ENCODE measurements at regions not wholly inside any gene's neighbourhood (a gene's known extent, or its start where the extent isn't known, plus 50 kb on each side); places are given as distances from the start of the nearest gene placed in this dataset.

DNA sequence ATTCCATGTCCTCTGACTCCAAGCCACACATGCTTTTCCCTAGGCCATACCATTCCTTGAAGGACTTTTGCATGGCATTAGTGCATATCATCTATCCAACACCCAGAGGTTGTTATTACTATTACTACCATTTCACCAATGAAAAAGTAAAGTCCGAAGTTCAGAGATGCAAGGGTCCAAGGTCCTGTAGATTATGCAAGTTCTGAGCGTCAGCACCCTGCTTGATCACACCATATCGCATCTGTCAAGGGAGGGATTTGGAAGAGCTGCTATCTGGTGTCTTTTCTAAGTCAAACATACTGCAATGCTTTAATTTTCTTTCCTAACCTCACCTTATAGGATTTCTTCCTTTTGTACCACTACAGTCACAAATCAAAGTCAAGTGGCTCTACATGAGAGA lies 214.7 kb upstream of the CADM1 start:
- no peaks in the 10 kb centered on the region for H3K9me3 Mint-ChIP-seq
- peaks cover 58% of the 10 kb centered on the region for H3K4me1 Mint-ChIP-seq
- H3K27me3 Mint-ChIP-seq (ENCODE audit: low read depth) = peaks cover 15% of the 10 kb centered on the region
- TF ChIP-seq, protein P1, sequence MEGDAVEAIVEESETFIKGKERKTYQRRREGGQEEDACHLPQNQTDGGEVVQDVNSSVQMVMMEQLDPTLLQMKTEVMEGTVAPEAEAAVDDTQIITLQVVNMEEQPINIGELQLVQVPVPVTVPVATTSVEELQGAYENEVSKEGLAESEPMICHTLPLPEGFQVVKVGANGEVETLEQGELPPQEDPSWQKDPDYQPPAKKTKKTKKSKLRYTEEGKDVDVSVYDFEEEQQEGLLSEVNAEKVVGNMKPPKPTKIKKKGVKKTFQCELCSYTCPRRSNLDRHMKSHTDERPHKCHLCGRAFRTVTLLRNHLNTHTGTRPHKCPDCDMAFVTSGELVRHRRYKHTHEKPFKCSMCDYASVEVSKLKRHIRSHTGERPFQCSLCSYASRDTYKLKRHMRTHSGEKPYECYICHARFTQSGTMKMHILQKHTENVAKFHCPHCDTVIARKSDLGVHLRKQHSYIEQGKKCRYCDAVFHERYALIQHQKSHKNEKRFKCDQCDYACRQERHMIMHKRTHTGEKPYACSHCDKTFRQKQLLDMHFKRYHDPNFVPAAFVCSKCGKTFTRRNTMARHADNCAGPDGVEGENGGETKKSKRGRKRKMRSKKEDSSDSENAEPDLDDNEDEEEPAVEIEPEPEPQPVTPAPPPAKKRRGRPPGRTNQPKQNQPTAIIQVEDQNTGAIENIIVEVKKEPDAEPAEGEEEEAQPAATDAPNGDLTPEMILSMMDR (IDR thresholded peaks at IDR 0.05; ENCODE audit: unreplicated experiment in 3 of 3) = no peak
- no peak overlapping the region for H3K4me3 Mint-ChIP-seq
- H3K27ac Mint-ChIP-seq = no peak overlapping the region
- H3K36me3 Mint-ChIP-seq (ENCODE audit: low read depth) = no peaks in the 10 kb centered on the region

DNA sequence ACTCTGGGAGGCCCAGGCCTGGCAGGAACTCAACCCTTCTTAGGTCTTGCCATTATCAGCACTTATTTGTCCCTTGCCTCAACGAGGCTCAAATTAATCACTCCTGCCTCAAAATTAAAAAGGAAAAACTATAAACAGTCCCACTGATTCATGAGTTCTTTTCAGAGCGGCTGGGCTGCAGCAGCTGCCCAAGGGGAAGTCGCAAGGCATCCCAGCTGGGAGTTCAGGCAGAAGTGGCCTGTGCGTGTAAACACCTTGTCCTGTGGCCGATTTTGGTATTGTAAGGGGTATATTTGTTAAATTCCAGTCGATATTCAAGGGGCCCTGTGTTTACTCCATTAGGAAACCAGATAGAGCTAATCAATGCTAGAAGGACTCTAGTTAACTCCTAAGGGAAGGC lies 213.9 kb upstream of the CADM1 start:
- TF ChIP-seq, protein P1 (IDR thresholded peaks at IDR 0.05; ENCODE audit: unreplicated experiment in 3 of 3) = no peak
- H3K4me1 Mint-ChIP-seq = peaks cover 61% of the 10 kb centered on the region
- H3K36me3 Mint-ChIP-seq (ENCODE audit: low read depth) = no peaks in the 10 kb centered on the region
- peak overlapping the region in 2 of 3 experiments; percentile 34 to 41 for H3K4me3 Mint-ChIP-seq
- H3K27ac Mint-ChIP-seq = peak overlapping the region; percentile 69 to 100 (median 99)
- no peaks in the 10 kb centered on the region for H3K9me3 Mint-ChIP-seq
- peaks cover 15% of the 10 kb centered on the region for H3K27me3 Mint-ChIP-seq (ENCODE audit: low read depth)

GRCh38 chr11:115716601-115717529 lies 212.7 kb upstream of the CADM1 start:
- H3K4me1 Mint-ChIP-seq = peaks cover 61% of the 10 kb centered on the region
- peak overlapping the region; percentile 96 to 100 (median 99) for H3K27ac Mint-ChIP-seq
- no peaks in the 10 kb centered on the region for H3K9me3 Mint-ChIP-seq
- H3K36me3 Mint-ChIP-seq (ENCODE audit: low read depth) = no peaks in the 10 kb centered on the region
- H3K4me3 Mint-ChIP-seq = peak overlapping the region; percentile 78 to 86 (median 79)
- H3K27me3 Mint-ChIP-seq (ENCODE audit: low read depth) = peaks cover 15% of the 10 kb centered on the region
- TF ChIP-seq, protein P1 (IDR thresholded peaks at IDR 0.05; ENCODE audit: unreplicated experiment in 3 of 3) = no peak

GRCh38 chr11:115716080-115716479 lies 211.9 kb upstream of the CADM1 start:
- Mint-ChIP-seq H3K9me3 (no peaks in the 10 kb centered on the region), H3K27me3 (ENCODE audit: low read depth) (peaks cover 17% of the 10 kb centered on the region), H3K27ac (peak overlapping the region; percentile 96 to 100 (median 99)), H3K4me1 (peaks cover 67% of the 10 kb centered on the region), H3K36me3 (ENCODE audit: low read depth) (no peaks in the 10 kb centered on the region), H3K4me3 (peak overlapping the region in 1 of 3 experiments; percentile 24)
- TF ChIP-seq, protein P1 (IDR thresholded peaks at IDR 0.05; ENCODE audit: unreplicated experiment in 3 of 3) = no peak

GRCh38 chr11:115715251-115715770 lies 211.1 kb upstream of the CADM1 start:
- peaks cover 19% of the 10 kb centered on the region for H3K27me3 Mint-ChIP-seq (ENCODE audit: low read depth)
- H3K27ac Mint-ChIP-seq = peak overlapping the region; percentile 16 to 100 (median 78)
- H3K9me3 Mint-ChIP-seq = no peaks in the 10 kb centered on the region
- H3K36me3 Mint-ChIP-seq (ENCODE audit: low read depth) = no peaks in the 10 kb centered on the region
- peak overlapping the region in 1 of 3 experiments; percentile 24 for H3K4me3 Mint-ChIP-seq
- H3K4me1 Mint-ChIP-seq = peaks cover 67% of the 10 kb centered on the region
- TF ChIP-seq, protein P1 (IDR thresholded peaks at IDR 0.05; ENCODE audit: unreplicated experiment in 3 of 3) = no peak
